AG09319 (cell line): ENCODE measurements at regions not wholly inside any gene's neighbourhood (a gene's known extent, or its start where the extent isn't known, plus 50 kb on each side); places are given as distances from the start of the nearest gene placed in this dataset.
"Not testable (repeated sequence)": the region's sequence is repeated elsewhere in the genome, so short reads cannot be mapped to it uniquely, and the experiment has no call there.

Experiments
- DNase-seq: peaks from one replicate; pipeline ENCODE4 v3.0.0-alpha.2; 2010; ENCODE audit warnings: low read depth; ENCODE audit errors: extremely low read depth
- TF ChIP-seq, protein P1 (sequence below): IDR thresholded peaks from 2 replicates; pipeline ENCODE4 v1.5.1; 2011; ENCODE audit warnings: low read depth, mild to moderate bottlenecking, inconsistent platforms, low read length, moderate library complexity

DNA sequence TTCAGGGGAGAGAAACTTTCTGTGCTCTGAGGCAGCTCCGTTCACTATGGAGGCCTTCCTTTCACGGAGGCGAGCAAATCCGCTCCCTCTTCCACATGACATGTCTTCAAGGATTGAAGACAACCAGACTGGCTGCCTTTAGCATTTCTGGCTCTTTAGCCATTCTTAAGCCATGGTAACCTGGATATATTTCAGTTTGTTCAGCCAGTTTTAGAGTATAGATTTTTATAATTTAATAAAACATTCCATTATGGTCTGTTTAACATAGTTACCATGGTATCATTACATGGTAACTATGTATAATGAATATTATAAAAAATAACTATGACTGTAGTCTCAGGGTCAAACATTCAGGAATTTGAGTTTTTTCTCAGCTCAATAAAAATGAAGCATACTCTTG lies 54.2 kb upstream of the NFIA start:
- DNase-seq = no peak
- TF ChIP-seq, protein P1, sequence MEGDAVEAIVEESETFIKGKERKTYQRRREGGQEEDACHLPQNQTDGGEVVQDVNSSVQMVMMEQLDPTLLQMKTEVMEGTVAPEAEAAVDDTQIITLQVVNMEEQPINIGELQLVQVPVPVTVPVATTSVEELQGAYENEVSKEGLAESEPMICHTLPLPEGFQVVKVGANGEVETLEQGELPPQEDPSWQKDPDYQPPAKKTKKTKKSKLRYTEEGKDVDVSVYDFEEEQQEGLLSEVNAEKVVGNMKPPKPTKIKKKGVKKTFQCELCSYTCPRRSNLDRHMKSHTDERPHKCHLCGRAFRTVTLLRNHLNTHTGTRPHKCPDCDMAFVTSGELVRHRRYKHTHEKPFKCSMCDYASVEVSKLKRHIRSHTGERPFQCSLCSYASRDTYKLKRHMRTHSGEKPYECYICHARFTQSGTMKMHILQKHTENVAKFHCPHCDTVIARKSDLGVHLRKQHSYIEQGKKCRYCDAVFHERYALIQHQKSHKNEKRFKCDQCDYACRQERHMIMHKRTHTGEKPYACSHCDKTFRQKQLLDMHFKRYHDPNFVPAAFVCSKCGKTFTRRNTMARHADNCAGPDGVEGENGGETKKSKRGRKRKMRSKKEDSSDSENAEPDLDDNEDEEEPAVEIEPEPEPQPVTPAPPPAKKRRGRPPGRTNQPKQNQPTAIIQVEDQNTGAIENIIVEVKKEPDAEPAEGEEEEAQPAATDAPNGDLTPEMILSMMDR = no peak

DNA sequence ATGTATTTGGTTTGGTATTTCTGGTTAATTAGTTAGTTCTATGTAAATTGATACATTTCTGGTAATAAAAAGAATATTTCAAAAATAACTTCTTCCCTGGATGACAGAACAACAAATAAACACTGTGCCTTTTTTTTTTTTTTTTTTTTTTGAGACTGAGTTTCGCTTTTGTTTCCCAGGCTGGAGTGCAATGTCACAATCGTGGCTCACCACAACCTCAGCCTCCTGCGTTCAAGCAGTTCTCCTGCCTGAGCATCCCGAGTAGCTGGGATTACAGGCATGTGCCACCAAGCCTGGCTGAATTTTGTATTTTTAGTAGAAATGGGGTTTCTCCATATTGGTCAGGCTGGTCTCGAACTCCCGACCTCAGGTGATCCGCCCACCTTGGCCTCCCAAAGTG lies 64.3 kb upstream of the NFIA start:
- DNase-seq = not testable (repeated sequence)

DNA sequence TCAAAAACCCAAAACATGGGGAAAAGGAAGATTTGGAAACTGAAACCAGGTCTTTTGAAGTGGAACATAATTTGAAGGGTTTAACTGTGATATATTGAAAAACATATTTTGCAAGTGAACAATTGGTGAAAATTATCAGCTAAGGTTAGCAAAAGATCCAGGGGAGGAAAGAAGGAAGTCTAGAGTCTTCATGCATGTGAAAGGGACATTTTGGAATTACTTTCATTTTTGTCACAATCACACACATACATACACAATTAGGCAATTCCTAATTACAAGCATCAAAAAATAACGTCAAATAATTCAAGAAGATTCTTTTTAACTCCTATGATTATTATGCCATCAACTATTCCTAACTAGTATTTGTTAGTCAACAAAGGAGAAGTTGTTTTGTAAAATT lies 64.7 kb upstream of the NFIA start:
- TF ChIP-seq, protein P1 = no peak
- DNase-seq = no peak

DNA sequence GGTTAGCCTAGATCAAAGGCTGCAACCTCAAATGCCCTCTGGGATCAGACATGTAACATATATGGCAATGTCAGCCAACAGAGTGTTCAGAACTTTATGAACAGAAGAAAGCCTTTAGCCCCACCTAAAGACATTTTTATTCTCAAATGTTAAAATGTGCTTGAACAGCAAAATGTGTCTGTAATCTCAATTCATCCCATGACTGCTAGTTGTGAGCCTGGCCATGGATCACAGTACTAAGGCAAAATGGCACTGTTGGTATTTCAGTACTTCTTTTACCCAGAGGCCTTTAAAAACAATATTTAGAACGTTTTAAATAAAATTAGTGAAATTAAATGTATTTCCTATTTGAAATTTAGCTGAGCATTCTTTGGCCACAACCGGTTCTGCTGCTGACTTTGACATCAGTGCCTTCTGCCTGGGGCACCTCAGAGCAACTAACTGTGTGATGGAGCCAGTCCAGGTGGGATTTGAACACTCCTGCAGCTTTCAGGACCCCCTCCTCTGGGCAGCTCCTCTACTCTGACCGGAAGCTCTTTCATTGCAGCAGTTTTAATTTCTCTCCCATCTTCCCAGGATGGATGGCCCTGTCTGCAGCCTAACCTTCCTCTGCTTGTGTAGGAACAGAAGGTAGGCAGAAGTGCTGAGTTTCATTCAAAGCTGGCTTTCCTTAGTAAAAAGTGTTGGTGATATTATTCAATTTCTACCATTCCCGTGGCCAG lies 68.3 kb upstream of the NFIA start:
- DNase-seq = no peak
- TF ChIP-seq, protein P1 = no peak

DNA sequence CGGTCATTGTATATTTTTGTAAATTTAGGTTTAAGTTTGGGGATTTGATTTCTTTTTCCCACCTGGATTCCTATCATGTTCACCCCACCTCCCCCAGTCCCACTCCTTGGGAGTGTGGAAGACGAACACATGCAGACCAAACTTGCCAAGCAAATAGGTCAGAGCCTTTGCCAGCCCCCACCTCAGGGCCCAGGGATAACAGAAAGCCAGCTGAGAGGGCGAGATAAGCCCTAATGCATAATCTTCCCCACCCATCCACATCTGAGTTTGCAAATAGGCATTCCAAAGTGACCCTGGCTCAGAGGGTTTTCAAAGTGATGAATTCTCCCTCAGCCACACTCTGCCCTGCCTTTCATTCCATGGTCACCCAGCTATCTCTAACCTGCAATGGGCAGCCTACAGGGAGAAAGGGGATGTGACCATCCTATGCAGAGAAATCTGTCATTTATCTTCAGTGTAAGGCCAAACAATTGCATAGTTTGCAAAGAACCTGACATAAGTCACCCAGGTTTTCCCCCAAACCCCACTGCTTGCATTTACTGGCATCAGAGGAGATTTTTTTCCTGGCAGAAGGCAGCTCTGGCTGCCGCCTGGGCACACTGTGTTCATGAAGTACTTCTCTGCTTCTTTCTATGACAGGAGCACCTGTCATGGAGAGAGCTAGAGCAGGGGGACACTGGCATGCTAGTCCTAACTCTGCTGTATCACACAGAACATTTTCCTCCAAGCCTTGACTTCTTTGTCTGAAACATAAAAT lies 69.0 kb upstream of the NFIA start:
- no peak for DNase-seq
- TF ChIP-seq, protein P1 = no peak

DNA sequence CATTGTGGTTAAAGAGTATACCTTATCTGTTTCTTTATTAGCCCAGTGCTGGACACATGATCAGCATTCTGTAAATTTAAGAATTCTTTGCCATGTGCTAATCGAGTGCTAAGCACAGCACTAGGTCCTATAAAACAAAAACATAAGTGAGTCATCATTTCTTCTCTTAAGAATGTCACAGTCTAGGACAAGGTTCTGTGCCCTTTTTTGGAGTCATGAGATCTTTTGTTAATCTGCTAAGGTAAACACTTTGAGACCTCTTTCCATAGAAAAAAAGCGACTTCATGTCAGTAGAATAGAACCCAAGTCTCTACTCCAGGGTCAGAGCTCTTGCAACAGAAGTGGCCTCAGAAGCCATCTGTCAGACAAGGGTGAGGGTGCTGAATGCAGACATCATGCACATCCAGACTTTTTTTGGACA lies 70.0 kb upstream of the NFIA start:
- TF ChIP-seq, protein P1 = no peak
- DNase-seq = no peak

DNA sequence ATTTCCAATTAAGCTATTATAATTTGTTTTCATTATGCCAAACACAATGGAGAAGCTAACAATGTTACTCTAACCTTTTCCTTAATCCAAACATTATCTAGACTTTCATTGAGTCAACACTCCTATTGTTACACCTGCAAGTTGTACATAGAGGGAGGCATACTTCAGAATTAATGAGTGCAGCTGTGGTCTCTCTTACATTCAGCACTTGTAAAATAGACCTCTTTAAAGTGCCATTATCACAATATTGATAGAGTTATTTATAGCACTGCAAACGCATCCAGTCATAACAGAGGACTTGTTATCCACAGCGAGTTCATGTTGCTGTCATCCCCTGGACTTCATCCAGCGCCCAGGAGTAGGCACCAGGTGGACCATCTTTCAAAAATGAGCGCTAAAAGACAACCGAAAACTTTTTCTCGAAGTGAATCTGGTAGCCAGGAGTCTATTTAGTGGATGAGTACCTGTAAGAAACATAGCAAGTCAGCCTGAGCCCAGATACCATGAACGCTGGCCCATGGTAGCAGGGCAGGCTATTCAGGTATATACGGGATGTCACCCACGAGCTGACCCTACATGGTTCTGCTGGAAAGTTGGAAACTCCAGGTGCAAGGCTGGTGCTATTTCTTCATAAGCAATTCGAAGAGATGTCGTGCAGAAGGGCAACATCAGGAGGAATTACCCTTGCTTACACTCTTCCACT lies 70.6 kb upstream of the NFIA start:
- TF ChIP-seq, protein P1 = no peak

More for the DNA sequence above, 70.6 kb upstream of the NFIA start:
- no peak for DNase-seq
